LHCN-M2 (cell line): ENCODE measurements at regions not wholly inside any gene's neighbourhood (a gene's known extent, or its start where the extent isn't known, plus 50 kb on each side); places are given as distances from the start of the nearest gene placed in this dataset.
"Not testable (repeated sequence)": the region's sequence is repeated elsewhere in the genome, so short reads cannot be mapped to it uniquely, and the experiment has no call there.

Source experiments
- DNase-seq: peaks from one replicate; pipeline ENCODE4 v3.0.0-alpha.2; 2012; ENCODE audit warnings: low read depth

GRCh38 chr5:13350767-13351166, 593.7 kb downstream of the DNAH5 start:
- peak; percentile 51 for DNase-seq

GRCh38 chr5:13348568-13348967, 595.9 kb downstream of the DNAH5 start:
- no peak for DNase-seq

- peak; percentile 37 for DNase-seq
Measured at GRCh38 chr5:13346401-13346800, 598.1 kb downstream of the DNAH5 start.

GRCh38 chr5:13339093-13339492, 605.4 kb downstream of the DNAH5 start:
- DNase-seq: no peak

- not testable (repeated sequence) for DNase-seq
Measured at GRCh38 chr5:13335026-13335425, 609.5 kb downstream of the DNAH5 start.

GRCh38 chr5:13331585-13331984, 612.9 kb downstream of the DNAH5 start:
- DNase-seq: no peak

GRCh38 chr5:13328316-13328715, 616.2 kb downstream of the DNAH5 start:
- peak; percentile 50 for DNase-seq

GRCh38 chr5:13325765-13326164, 618.7 kb downstream of the DNAH5 start:
- peak; percentile 52 for DNase-seq

- DNase-seq: no peak
Measured at GRCh38 chr5:13322769-13323168, 621.7 kb downstream of the DNAH5 start.

- DNase-seq: peak; percentile 13
Measured at GRCh38 chr5:13317654-13318053, 626.8 kb downstream of the DNAH5 start.

- no peak for DNase-seq
Measured at GRCh38 chr5:13316176-13316575, 628.3 kb downstream of the DNAH5 start.

- no peak for DNase-seq
Measured at GRCh38 chr5:13307480-13307879, 637.0 kb downstream of the DNAH5 start.

GRCh38 chr5:13303445-13303844, 641.0 kb downstream of the DNAH5 start:
- DNase-seq: no peak

GRCh38 chr5:13278811-13279210, 665.7 kb downstream of the DNAH5 start:
- DNase-seq: no peak

- peak; percentile 3 for DNase-seq
Measured at GRCh38 chr5:13278148-13278547, 666.3 kb downstream of the DNAH5 start.

- no peak for DNase-seq
Measured at GRCh38 chr5:13276156-13276555, 668.3 kb downstream of the DNAH5 start.

- DNase-seq: no peak
Measured at GRCh38 chr5:13263701-13264100, 680.8 kb downstream of the DNAH5 start.

GRCh38 chr5:13253111-13253510, 691.4 kb downstream of the DNAH5 start:
- DNase-seq: no peak

GRCh38 chr5:13252699-13253098, 691.8 kb downstream of the DNAH5 start:
- no peak for DNase-seq

GRCh38 chr5:13251623-13252376, 692.7 kb downstream of the DNAH5 start:
- DNase-seq: peak; percentile 18

GRCh38 chr5:13250464-13251291, 693.8 kb downstream of the DNAH5 start:
- DNase-seq: peak; percentile 22

- peak; percentile 64 for DNase-seq
Measured at GRCh38 chr5:13249854-13250253, 694.6 kb downstream of the DNAH5 start.

GRCh38 chr5:13248253-13248652, 696.2 kb downstream of the DNAH5 start:
- peak; percentile 34 for DNase-seq
